Upper lobe of right lung (tissue), 1 donor: ENCODE measurements at regions not wholly inside any gene's neighbourhood (a gene's known extent, or its start where the extent isn't known, plus 50 kb on each side); places are given as distances from the start of the nearest gene placed in this dataset.

Source experiments
- ATAC-seq: fragments of 200-7000 bp; cut with Tn5 transposase; one replicate; pipeline ENCODE4 v1.9.1; 2020; ENCODE audit warnings: mild to moderate bottlenecking, moderate library complexity
- DNase-seq: peaks from one replicate; pipeline ENCODE4 v3.0.0-alpha.2; 2020
- H3K27ac ChIP-seq: fragments of 200-600 bp; one replicate; pipeline ENCODE4 v1.8.0; 2022
- H3K27me3 ChIP-seq: fragments of 200-600 bp; one replicate; pipeline ENCODE4 v1.8.0; 2022; ENCODE audit warnings: mild to moderate bottlenecking
- H3K36me3 ChIP-seq: fragments of 200-600 bp; one replicate; pipeline ENCODE4 v1.8.0; 2022
- H3K4me1 ChIP-seq: fragments of 200-600 bp; one replicate; pipeline ENCODE4 v1.8.0; 2022
- H3K4me3 ChIP-seq: fragments of 200-600 bp; one replicate; pipeline ENCODE4 v1.8.0; 2022; ENCODE audit warnings: mild to moderate bottlenecking
- H3K9me3 ChIP-seq: fragments of 200-600 bp; one replicate; pipeline ENCODE4 v1.8.0; 2022
- CTCF ChIP-seq: fragments of 200-600 bp; IDR thresholded peaks from one replicate; pipeline ENCODE4 v1.8.0; 2022; ENCODE audit warnings: antibody characterized with exemption
- intact Hi-C: fragments of 100-400 bp; cut with DNase I; formaldehyde crosslinking; loops from one replicate; pipeline ENCODE4 v1.11.0; 2022
- donor health status: DM: no; HTN: yes; CAD: no; lungs with severe emphysema.

- ATAC-seq (no peak), DNase-seq (no peak)
- intact Hi-C loops, result no loop called here
- Histone ChIP-seq H3K4me3 (no peak overlapping the region), H3K9me3 (no peaks in the 10 kb centered on the region), H3K4me1 (no peaks in the 10 kb centered on the region), H3K36me3 (no peaks in the 10 kb centered on the region), H3K27me3 (no peaks in the 10 kb centered on the region), H3K27ac (no peak overlapping the region)
- no peak for TF ChIP-seq CTCF
These were observed 66.0 kb upstream of the ITGA6 start for GRCh38 chr2:172361360-172361759.

GRCh38 chr2:172361840-172362239, 65.5 kb upstream of the ITGA6 start:
- H3K27ac ChIP-seq, result no peak overlapping the region
- H3K36me3 ChIP-seq, result no peaks in the 10 kb centered on the region
- no peak for TF ChIP-seq CTCF
- ATAC-seq, result no peak
- H3K9me3 ChIP-seq, result no peaks in the 10 kb centered on the region
- no peaks in the 10 kb centered on the region for H3K27me3 ChIP-seq
- DNase-seq, result no peak
- H3K4me1 ChIP-seq, result no peaks in the 10 kb centered on the region
- intact Hi-C loops, result no loop called here
- H3K4me3 ChIP-seq, result no peak overlapping the region

- ATAC-seq (no peak), DNase-seq (no peak)
- Histone ChIP-seq H3K4me3 (no peak overlapping the region), H3K9me3 (no peaks in the 10 kb centered on the region), H3K4me1 (no peaks in the 10 kb centered on the region), H3K36me3 (no peaks in the 10 kb centered on the region), H3K27me3 (no peaks in the 10 kb centered on the region), H3K27ac (no peak overlapping the region)
- no peak for TF ChIP-seq CTCF
- intact Hi-C loops, result no loop called here
These were observed 63.1 kb upstream of the ITGA6 start for GRCh38 chr2:172364261-172364660.

GRCh38 chr2:172366596-172367150, 60.7 kb upstream of the ITGA6 start:
- no peaks in the 10 kb centered on the region for H3K9me3 ChIP-seq
- intact Hi-C loops, result no loop called here
- TF ChIP-seq CTCF, result no peak
- ATAC-seq, result no peak
- H3K27ac ChIP-seq, result no peak overlapping the region
- no peaks in the 10 kb centered on the region for H3K4me1 ChIP-seq
- no peak overlapping the region for H3K4me3 ChIP-seq
- H3K36me3 ChIP-seq, result no peaks in the 10 kb centered on the region
- H3K27me3 ChIP-seq, result no peaks in the 10 kb centered on the region
- no peak for DNase-seq

GRCh38 chr2:172370821-172371455, 56.4 kb upstream of the ITGA6 start:
- no peaks in the 10 kb centered on the region for H3K9me3 ChIP-seq
- no peak overlapping the region for H3K27ac ChIP-seq
- H3K27me3 ChIP-seq, result no peaks in the 10 kb centered on the region
- peaks cover 6% of the 10 kb centered on the region for H3K4me1 ChIP-seq
- ATAC-seq, result no peak
- intact Hi-C loops, result no loop called here
- DNase-seq, result no peak
- TF ChIP-seq CTCF, result no peak
- H3K36me3 ChIP-seq, result no peaks in the 10 kb centered on the region
- no peak overlapping the region for H3K4me3 ChIP-seq

- ATAC-seq, result no peak
- Histone ChIP-seq H3K4me3 (no peak overlapping the region), H3K27me3 (no peaks in the 10 kb centered on the region), H3K4me1 (peaks cover 6% of the 10 kb centered on the region), H3K27ac (no peak overlapping the region), H3K36me3 (no peaks in the 10 kb centered on the region), H3K9me3 (no peaks in the 10 kb centered on the region)
- no peak for TF ChIP-seq CTCF
- DNase-seq, result no peak
- intact Hi-C loops, result no loop called here
These were observed 55.0 kb upstream of the ITGA6 start for GRCh38 chr2:172372436-172372835.
